ENCODE measurements at regions not wholly inside any gene's neighbourhood (a gene's known extent, or its start where the extent isn't known, plus 50 kb on each side); places are given as distances from the start of the nearest gene placed in this dataset.

- intact Hi-C loops (cut with DNase I) = no loop called here
- Histone ChIP-seq H3K4me3 (no peak overlapping the region), H3K36me3 (no peaks in the 10 kb centered on the region), H3K9me3 (no peaks in the 10 kb centered on the region), H3K27ac (no peak overlapping the region), H3K27me3 (no peaks in the 10 kb centered on the region), H3K4me1 (no peaks in the 10 kb centered on the region), H3K9ac (ENCODE audit: low read depth in 2 of 2, low read length in 2 of 2) (no peak overlapping the region)
- no peak for TF ChIP-seq CTCF (IDR thresholded peaks at IDR 0.05)
- no peak for DNase-seq
Observed at GRCh38 chr11:121696931-121697670, 244.3 kb upstream of the SORL1-AS1 start.

GRCh38 chr11:121696177-121696871, 243.6 kb upstream of the SORL1-AS1 start:
- H3K4me1 ChIP-seq = no peaks in the 10 kb centered on the region
- no peak overlapping the region for H3K9ac ChIP-seq (ENCODE audit: low read depth in 2 of 2, low read length in 2 of 2)
- intact Hi-C loops (cut with DNase I) = no loop called here
- no peaks in the 10 kb centered on the region for H3K27me3 ChIP-seq
- H3K36me3 ChIP-seq = no peaks in the 10 kb centered on the region
- H3K27ac ChIP-seq = no peak overlapping the region
- H3K4me3 ChIP-seq = no peak overlapping the region
- no peaks in the 10 kb centered on the region for H3K9me3 ChIP-seq
- DNase-seq = no peak
- no peak for TF ChIP-seq CTCF (IDR thresholded peaks at IDR 0.05)

- H3K9ac ChIP-seq (ENCODE audit: low read depth in 2 of 2, low read length in 2 of 2) = no peak overlapping the region
- intact Hi-C loops (cut with DNase I) = no loop called here
- no peaks in the 10 kb centered on the region for H3K36me3 ChIP-seq
- no peaks in the 10 kb centered on the region for H3K9me3 ChIP-seq
- no peaks in the 10 kb centered on the region for H3K27me3 ChIP-seq
- no peak overlapping the region for H3K4me3 ChIP-seq
- no peaks in the 10 kb centered on the region for H3K4me1 ChIP-seq
- TF ChIP-seq CTCF (IDR thresholded peaks at IDR 0.05) = no peak
- DNase-seq = no peak
- H3K27ac ChIP-seq = no peak overlapping the region
Observed at GRCh38 chr11:121692236-121692635, 239.5 kb upstream of the SORL1-AS1 start.

GRCh38 chr11:121688860-121689614, 236.3 kb upstream of the SORL1-AS1 start:
- H3K9me3 ChIP-seq = no peaks in the 10 kb centered on the region
- no peak overlapping the region for H3K9ac ChIP-seq (ENCODE audit: low read depth in 2 of 2, low read length in 2 of 2)
- H3K36me3 ChIP-seq = no peaks in the 10 kb centered on the region
- TF ChIP-seq CTCF (IDR thresholded peaks at IDR 0.05) = no peak
- no peak for DNase-seq
- intact Hi-C loops (cut with DNase I) = no loop called here
- no peak overlapping the region for H3K4me3 ChIP-seq
- H3K4me1 ChIP-seq = no peaks in the 10 kb centered on the region
- H3K27me3 ChIP-seq = no peaks in the 10 kb centered on the region
- H3K27ac ChIP-seq = no peak overlapping the region

- Histone ChIP-seq H3K9me3 (no peaks in the 10 kb centered on the region), H3K27me3 (no peaks in the 10 kb centered on the region), H3K36me3 (no peaks in the 10 kb centered on the region), H3K4me1 (no peaks in the 10 kb centered on the region), H3K27ac (no peak overlapping the region), H3K9ac (ENCODE audit: low read depth in 2 of 2, low read length in 2 of 2) (no peak overlapping the region), H3K4me3 (no peak overlapping the region)
- intact Hi-C loops (cut with DNase I) = no loop called here
- DNase-seq = no peak
- TF ChIP-seq CTCF (IDR thresholded peaks at IDR 0.05) = no peak
Observed at GRCh38 chr11:121688055-121688491, 235.3 kb upstream of the SORL1-AS1 start.

Data from colonic mucosa (tissue), 4 donors.